HFFc6 (cell line): ENCODE measurements at regions not wholly inside any gene's neighbourhood (a gene's known extent, or its start where the extent isn't known, plus 50 kb on each side); places are given as distances from the start of the nearest gene placed in this dataset.

ENCODE experiments used
- DNase-seq: peaks from one replicate; pipeline ENCODE4 v3.0.0-alpha.2; 2018
- H3K27ac Mint-ChIP-seq: 2 replicates; pipeline ENCODE4 v1.8.0; 2020; ENCODE audit warnings: mild to moderate bottlenecking, mixed read lengths
- H3K27me3 Mint-ChIP-seq: 2 replicates; pipeline ENCODE4 v1.8.0; 2021; ENCODE audit warnings: mild to moderate bottlenecking, moderate library complexity, mixed read lengths; ENCODE audit not compliant: insufficient read depth
- H3K36me3 Mint-ChIP-seq: 2 replicates; pipeline ENCODE4 v1.8.0; 2021; ENCODE audit warnings: low read depth, mixed read lengths
- H3K4me1 Mint-ChIP-seq: 2 replicates; pipeline ENCODE4 v1.8.0; 2020; ENCODE audit warnings: low read depth, mixed read lengths
- H3K4me3 Mint-ChIP-seq: 2 replicates; pipeline ENCODE4 v1.8.0; 2020; ENCODE audit warnings: mild to moderate bottlenecking, moderate library complexity, mixed read lengths
- H3K9me3 Mint-ChIP-seq: 2 replicates; pipeline ENCODE4 v1.8.0; 2020; ENCODE audit warnings: mild to moderate bottlenecking, mixed read lengths
- CTCF ChIP-seq: fragments of 200-600 bp; sonication (generic); IDR thresholded peaks from 2 replicates; pipeline ENCODE4 v1.5.0; 2021; ENCODE audit warnings: antibody characterized with exemption, mild to moderate bottlenecking

- no peak for DNase-seq
- Mint-ChIP-seq H3K27ac (no peak overlapping the region), H3K27me3 (peaks cover 7% of the 10 kb centered on the region)
Observed at GRCh38 chr10:44054046-44054445, 330.9 kb downstream of the CXCL12 start.

GRCh38 chr10:44053391-44053790, 331.5 kb downstream of the CXCL12 start:
- Mint-ChIP-seq H3K4me1 (peaks cover 45% of the 10 kb centered on the region), H3K36me3 (no peaks in the 10 kb centered on the region), H3K4me3 (no peak overlapping the region), H3K9me3 (no peaks in the 10 kb centered on the region), H3K27ac (no peak overlapping the region), H3K27me3 (peaks cover 4% of the 10 kb centered on the region)
- DNase-seq, result no peak
- no peak for TF ChIP-seq CTCF

More at GRCh38 chr10:44054046-44054445, 330.9 kb downstream of the CXCL12 start:
- no peaks in the 10 kb centered on the region for H3K36me3 Mint-ChIP-seq
- no peaks in the 10 kb centered on the region for H3K9me3 Mint-ChIP-seq
- H3K4me1 Mint-ChIP-seq, result peaks cover 45% of the 10 kb centered on the region
- no peak for TF ChIP-seq CTCF
- H3K4me3 Mint-ChIP-seq, result no peak overlapping the region

GRCh38 chr10:44051584-44052385, 333.1 kb downstream of the CXCL12 start:
- Mint-ChIP-seq H3K4me3 (peak overlapping the region; percentile 3), H3K4me1 (peaks cover 52% of the 10 kb centered on the region), H3K36me3 (no peaks in the 10 kb centered on the region), H3K27me3 (peaks cover 4% of the 10 kb centered on the region), H3K9me3 (no peaks in the 10 kb centered on the region), H3K27ac (peak overlapping the region; percentile 22)
- DNase-seq, result peak; percentile 67
- no peak for TF ChIP-seq CTCF

GRCh38 chr10:44051091-44051490, 333.8 kb downstream of the CXCL12 start:
- no peak for TF ChIP-seq CTCF
- peaks cover 59% of the 10 kb centered on the region for H3K4me1 Mint-ChIP-seq
- no peak overlapping the region; the same call in 1 of the 2 replicates for H3K4me3 Mint-ChIP-seq
- DNase-seq, result no peak
- H3K9me3 Mint-ChIP-seq, result no peaks in the 10 kb centered on the region
- H3K27me3 Mint-ChIP-seq, result peaks cover 2% of the 10 kb centered on the region
- no peak overlapping the region for H3K27ac Mint-ChIP-seq
- no peaks in the 10 kb centered on the region for H3K36me3 Mint-ChIP-seq

- no peak for TF ChIP-seq CTCF
- H3K27ac Mint-ChIP-seq, result no peak overlapping the region
- H3K9me3 Mint-ChIP-seq, result no peaks in the 10 kb centered on the region
- H3K4me3 Mint-ChIP-seq, result no peak overlapping the region
- peaks cover 2% of the 10 kb centered on the region for H3K27me3 Mint-ChIP-seq
- DNase-seq, result no peak
- no peaks in the 10 kb centered on the region for H3K36me3 Mint-ChIP-seq
- peaks cover 74% of the 10 kb centered on the region for H3K4me1 Mint-ChIP-seq
Observed at GRCh38 chr10:44049301-44050015, 335.4 kb downstream of the CXCL12 start.
